Jurkat, Clone E6-1 (cell line): ENCODE measurements at regions not wholly inside any gene's neighbourhood (a gene's known extent, or its start where the extent isn't known, plus 50 kb on each side); places are given as distances from the start of the nearest gene placed in this dataset.
"Not testable (repeated sequence)": the region's sequence is repeated elsewhere in the genome, so short reads cannot be mapped to it uniquely, and the experiment has no call there.

Experiments used
- DNase-seq: peaks from one replicate; pipeline ENCODE4 v3.0.0-alpha.2; 2011; ENCODE audit warnings: low read depth, low spot score
- H3K4me3 ChIP-seq: 2 replicates; pipeline ENCODE4 v1.5.1; 2011; ENCODE audit warnings: mild to moderate bottlenecking, low read length, control low read depth, moderate library complexity

DNA sequence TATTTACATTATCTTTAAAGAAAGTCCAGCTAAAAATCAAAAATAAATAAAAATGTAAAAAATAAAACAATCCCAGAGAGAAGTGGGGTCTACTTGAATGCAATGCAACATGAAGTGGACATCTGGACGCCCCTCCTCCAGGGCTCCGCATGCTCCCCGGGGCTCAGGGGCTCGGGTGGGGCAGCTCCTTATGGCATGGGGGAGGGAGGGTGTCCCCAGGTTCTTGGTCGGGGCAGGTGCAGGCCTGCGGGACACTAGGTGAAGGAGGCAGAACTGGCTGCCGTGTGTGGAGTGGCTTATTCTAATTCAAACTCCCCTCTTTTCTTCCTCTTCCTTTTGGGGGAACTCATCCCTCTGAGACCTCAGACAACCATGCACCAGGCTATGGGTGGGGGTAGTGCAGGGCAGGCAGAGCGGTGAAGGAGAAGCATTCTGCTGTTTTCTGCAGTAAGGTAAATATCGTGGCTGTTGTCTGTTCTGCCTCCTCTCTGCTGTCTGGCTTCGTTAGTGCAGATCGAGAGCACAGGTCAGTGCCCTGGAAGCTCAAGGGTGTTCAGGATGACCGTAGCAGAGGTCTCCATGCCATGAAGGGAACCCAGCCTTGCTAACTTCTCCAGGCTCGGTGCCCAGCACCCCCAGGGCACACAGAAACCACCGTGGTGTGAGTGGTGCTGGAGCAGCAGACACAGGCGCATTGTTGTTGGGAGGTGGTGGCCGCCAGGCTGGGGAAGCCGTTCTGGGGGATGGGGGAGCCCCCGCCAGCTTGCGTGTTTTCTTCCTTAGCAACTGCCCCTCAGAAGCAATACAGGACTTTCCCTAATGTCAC lies 82.6 kb downstream of the TTLL2 start:
- no peak for DNase-seq
- H3K4me3 ChIP-seq, result no peak overlapping the region

DNA sequence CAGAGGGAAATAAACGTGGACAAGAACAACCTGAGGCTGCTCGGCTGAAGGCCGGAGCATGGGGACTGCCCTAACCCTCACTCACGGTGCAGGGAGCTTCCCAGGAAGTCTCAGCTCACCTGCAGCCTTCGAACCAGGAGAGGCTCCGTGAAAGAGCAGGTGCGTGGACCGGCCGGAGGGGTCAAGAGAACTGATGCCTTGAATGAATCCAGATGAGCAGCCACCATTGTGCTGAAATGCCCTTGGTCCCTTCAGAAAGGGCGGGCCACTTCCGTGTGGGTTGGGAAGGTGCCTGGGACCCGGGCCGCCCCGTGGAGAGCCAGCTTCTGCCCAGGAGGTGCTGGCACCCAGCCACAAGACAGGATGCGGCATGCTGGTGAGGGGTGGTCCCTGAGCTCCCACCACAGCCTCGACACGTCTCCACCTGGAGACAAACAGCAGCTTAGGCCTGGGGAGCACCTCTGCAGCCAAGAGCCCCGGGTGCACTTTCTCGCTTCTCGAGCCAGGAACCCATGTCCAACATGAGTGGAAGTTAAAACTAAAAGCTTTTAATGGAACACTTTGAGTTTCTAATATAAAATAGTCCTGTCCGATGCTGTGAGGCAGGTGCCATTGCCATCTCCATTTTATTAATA lies 83.5 kb downstream of the TTLL2 start:
- DNase-seq, result no peak

DNA sequence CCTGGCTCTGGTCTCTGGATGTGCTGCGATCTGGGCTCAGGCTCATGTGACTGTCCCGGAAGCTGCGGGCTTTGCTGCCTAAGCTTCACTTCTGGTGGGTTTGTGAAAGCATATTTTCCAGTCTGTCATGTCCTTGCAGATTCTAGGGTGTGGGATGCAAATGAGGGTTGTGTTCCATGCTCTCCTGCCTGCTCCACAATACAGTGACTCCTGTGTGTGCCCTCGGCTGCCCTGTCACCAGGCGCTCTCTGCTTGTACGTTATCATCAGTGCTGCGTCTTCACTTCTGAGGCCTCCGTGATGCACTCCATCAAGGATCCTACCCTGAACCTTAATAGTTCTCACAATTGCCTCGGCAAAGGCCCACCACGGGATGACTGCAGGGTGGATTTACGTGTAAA lies 84.2 kb downstream of the TTLL2 start:
- no peak for DNase-seq

More for the DNA sequence above, 83.5 kb downstream of the TTLL2 start:
- H3K4me3 ChIP-seq, result no peak overlapping the region

DNA sequence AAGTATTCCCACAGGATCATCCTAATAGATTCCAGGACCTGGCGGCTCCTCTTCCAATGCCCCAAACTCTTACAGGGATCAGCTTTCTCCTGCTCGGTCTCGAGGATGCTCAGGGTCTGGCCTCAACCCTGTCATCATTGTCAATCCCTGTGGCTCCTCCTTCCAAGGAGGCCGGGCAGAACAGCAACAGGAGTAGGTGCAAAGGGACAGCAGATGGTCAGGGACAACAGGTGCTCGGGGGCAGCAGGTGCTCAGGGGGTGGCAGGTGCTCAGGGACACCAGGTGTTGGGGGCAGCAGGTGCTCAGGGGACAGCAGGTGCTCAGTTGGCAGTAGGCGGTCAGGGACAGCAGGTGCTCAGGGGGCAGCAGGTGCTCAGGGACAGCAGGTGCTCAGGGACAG lies 84.8 kb downstream of the TTLL2 start:
- DNase-seq, result no peak
- no peak overlapping the region for H3K4me3 ChIP-seq

More for the DNA sequence above, 84.2 kb downstream of the TTLL2 start:
- no peak overlapping the region for H3K4me3 ChIP-seq

DNA sequence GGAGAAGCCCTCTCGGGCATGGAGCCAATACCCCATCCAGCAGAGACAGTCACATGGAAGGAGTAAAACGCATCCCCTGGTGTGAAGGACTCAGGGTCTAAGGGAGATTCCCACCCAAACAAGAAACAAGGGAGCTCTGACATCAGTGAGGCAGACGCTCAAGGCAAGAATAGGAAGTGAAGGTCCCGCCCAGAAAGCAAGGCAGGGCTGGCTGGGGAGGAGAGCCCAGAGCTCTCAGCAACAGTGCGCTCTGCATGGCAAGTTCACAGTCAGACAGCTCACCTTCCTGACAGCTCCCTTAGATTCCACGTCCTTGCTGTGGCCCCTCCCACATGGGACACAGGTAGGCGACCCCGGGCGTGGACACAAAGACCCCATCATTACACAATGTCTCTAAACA lies 85.6 kb downstream of the TTLL2 start:
- no peak overlapping the region for H3K4me3 ChIP-seq
- DNase-seq, result no peak

DNA sequence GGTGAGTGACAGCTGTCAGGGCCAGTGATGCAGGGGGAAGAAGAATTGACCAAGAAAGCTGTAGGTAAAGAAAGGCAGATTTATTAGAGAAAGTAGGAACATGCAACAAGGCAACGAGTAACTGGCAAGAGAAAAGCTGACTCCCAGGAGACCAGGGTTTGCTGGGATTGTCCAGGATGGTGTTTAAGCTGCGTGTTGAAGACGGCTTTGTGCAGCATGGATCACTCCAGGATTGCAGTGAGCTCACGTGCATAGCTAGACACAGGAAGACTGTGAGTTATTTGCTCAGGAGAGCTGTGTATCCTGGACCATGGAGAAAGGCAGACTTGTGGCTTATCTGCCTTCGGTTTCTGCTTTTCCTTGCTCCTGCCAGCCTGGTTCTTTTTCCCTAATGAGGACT lies 87.6 kb downstream of the TTLL2 start:
- no peak for DNase-seq
- H3K4me3 ChIP-seq, result no peak overlapping the region

DNA sequence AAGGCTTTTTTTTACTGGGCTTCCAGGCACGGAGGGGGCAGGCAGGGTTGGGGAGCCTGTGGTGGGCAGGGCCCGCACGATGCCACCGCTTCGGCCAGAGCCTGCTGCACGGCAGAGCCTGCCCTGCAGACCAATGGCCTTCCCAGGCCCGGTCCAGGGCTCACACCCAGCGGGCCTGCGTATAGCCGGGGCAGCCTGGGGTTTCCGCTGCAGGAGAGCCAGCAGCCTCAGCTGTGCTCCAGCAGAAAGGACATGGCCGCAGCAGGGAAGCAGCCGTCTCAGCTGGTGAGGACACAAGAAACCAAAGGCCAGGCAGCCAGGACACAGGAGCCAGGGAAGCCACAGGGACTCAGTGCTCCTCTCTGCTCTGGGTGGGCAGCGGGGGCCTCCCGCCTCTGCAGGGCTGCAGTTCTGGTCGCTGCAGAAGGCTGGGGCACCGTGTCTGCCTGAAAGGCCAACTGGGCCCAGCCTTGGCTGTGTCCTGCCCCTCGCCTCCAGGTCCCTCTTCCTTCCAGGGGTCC lies 90.6 kb downstream of the TTLL2 start:
- no peak overlapping the region for H3K4me3 ChIP-seq
- DNase-seq, result no peak

DNA sequence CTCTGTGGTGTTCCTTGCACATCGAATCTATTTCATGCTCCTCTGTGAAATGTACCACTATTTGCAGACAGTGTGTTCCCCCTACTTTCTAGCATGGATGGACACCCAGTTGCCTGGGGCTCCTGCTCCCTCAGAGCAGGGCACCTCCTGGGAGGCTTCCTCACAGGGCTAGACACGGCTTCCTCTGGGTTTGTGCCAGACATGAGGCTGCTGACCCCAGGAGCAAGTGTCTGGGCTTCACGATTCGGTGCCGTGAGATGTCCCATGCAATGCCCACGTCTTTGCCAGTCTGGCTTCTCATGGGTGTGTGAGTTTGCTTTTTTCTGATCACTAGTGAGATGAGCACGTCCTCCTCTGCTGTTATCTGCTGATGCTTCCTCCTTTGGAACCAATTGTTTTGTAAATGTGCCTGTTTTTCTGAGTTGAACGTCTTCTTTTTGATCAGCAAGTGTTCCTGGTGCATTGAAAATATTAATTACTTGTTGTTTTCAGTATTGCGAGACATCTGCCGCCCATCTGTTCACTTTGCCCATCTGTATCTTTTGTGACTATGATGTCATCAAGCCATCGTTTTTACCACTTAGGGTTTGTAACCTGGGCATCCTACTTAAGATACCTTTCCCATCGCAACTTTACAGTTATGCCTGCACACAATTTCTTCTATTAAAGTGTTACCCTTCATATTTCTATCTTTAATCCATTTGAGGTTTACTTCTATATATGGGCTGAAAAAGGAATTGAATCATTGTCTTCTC lies 92.0 kb downstream of the TTLL2 start:
- H3K4me3 ChIP-seq, result no peak overlapping the region
- DNase-seq, result no peak

DNA sequence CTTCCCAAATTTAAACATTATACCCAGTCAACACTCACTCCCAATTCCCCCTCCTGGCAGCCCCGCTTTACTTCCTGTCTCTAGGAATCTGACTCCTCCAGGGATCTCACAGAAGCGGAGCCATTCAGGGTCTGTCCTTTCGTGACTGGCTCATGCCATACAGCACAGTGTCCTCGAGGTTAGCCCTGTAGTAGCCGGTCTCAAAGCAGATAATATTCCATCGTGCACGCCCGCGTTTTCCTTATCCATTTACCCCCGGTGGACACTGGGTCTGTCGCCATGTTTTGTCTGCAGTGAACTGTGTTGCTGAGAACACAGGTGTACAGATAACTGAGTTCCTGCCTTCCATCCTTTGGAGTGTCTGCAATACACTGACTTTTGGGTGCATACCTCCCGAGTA lies 95.3 kb downstream of the TTLL2 start:
- H3K4me3 ChIP-seq, result no peak overlapping the region
- no peak for DNase-seq

DNA sequence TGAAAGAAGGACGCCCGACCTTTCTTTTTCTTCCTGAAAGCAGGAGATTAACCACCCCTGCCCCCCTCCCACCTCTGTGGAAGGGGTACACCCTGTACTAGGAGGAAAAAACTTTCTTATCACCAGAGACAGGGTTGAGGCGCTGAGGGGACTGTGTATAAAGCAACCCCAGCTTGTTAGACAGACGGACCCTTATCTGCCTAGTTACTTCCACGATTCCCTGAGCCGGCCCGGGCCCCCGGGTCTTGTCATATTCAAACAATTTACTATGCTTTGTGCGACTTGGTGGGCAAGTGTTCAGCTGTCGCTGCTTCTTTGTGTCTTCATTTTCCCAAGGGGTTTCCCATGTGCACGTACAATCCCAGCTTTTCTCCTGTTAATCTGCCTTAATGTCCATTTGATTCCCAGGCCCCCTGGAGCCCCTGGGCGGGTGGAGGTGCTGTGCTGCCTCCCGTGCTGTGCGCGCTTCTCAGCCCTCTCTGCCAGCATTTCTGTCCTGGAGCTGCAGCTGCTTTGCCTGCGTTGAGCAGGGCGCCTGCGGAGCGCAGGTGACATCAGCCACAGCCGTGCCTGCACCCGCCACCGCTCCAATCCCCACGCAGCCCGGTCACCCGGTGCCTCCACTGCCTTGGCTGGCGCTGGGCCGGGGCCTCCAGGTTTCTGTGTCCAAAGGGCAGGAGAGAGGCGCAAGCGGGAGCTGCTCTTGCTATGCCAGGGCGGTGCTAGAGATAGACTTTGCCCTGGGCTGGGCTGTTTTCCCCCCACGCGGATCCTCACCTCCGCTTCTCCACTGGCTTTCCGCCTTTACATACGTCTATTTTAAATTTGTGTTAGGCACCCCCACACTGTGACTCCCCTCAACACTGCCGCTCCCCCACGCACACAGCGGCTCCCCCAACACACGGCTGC lies 96.2 kb downstream of the TTLL2 start:
- DNase-seq, result no peak

DNA sequence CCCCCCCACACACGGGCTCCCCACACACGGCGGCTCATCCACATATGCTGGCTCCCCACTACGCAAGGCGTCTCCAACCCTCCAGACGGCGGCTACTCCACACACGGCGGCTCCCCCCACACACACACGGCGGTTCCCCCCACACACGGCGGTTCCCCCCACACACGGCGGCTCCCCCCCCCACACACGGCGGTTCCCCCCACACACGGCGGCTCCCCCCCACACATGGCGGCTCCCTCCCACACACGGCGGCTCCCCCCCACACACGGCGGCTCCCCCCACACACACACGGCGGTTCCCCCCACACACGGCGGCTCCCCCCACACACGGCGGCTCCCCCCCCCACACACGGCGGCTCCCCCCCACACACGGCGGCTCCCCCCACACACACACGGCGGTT lies 97.1 kb downstream of the TTLL2 start:
- DNase-seq, H3K4me3 ChIP-seq: not testable (repeated sequence)

More for the DNA sequence above, 96.2 kb downstream of the TTLL2 start:
- H3K4me3 ChIP-seq, result no peak overlapping the region

DNA sequence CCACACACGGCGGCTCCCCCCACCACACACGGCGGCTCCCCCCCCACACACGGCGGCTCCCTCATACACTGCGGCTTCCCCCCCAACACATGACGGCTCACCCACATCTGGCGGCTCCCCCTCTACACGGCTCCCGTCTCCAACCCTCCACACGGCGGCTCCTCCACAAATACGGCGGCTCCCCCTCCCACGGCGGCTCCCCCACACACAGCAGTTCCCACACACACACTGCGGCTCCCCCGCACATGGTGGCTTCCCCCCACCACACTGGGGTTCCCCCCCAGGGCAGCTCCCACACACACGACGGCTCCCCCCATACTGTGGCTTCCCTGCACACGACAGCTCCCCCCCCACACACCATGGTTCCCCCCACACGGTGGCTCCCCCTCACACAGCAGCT lies 98.0 kb downstream of the TTLL2 start:
- no peak overlapping the region for H3K4me3 ChIP-seq

DNA sequence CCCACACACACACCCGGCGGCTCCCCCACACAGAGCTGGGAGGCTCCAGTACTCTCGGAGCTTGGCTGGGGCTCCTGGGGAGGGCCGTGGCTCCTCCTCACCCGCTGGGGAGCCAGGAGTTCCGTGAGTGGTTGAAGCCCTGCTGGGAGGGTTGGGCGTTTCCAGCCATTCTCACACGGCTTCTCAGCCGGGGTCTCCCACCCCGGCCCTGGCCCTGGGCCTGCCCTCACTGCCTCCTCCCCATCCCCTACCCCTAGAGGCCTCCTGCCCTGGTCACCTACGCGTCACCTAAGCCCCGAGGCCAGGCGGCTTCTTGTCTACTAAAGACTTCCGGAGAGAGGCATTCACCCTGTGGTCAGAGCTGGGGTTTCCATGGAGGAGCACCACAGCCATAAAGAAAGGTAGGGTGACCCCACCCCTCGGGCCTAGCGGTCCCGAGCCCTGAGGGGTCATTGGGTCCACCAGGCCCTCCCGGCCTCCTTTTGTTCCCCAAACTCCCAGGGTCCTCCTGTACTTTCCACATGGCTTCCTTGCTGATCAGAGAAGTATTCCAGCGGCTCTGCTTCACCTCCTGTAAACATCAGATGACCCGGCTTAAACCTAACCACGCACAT lies 99.3 kb downstream of the TTLL2 start:
- no peak for DNase-seq
- no peak overlapping the region for H3K4me3 ChIP-seq

More for the DNA sequence above, 98.0 kb downstream of the TTLL2 start:
- DNase-seq, result no peak

DNA sequence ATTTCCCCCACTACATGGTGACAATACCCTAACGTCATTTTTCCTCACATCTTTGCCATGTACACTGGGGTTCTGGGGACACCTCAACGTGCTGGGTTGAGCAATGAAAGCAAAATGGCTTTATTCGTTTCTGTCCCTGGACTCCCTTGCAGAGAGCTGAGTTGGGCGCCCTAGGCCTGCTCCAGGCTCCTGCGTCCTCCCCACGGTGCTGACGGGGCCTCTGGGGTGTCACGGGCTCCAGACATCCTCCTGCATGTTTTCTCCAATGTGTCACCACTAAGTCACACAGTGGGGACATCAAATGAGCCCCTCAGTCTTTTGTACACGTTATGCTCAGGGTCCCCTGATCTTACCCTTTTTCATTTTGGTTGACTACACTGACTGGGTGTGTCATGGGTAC lies 99.8 kb downstream of the TTLL2 start:
- DNase-seq, result no peak
- no peak overlapping the region for H3K4me3 ChIP-seq

DNA sequence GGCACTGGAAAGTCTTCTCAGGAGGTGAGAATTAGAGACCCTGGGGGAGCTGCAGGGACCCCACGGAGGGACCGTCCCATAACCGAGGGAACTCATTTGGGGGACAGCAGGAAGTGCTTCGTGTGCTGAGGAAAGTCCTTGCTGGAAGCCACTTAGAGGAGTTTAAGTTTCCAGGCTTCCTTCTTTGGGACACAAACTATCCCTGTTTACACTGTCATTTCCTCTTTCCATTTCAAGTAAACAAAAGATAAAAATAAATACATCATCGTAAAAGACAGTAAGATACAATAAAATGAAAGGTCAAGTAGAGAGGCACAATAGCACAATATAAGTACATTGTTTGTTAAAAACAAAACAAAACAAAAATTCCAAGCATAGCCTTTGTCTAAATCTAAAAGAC lies 101.2 kb downstream of the TTLL2 start:
- H3K4me3 ChIP-seq, result no peak overlapping the region
- DNase-seq, result no peak

DNA sequence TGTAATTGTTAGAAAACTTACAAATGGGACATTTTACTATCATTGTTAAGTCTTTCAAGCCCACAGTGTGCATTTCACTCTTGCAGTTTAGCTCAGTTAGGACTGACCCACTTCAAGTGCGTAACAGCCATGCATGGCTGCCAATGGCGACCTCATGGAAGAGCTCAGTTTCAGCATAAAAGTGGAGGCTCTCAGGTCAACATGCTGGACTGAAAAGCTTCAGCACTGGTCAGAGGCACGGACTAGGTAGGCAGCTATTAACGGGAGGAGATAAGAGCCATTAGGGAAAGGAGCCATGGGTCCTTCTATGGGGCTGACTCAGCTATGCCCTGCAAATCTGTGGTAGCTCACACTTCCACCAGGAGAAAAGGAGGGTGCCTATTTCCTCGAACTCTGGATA lies 101.8 kb downstream of the TTLL2 start:
- no peak overlapping the region for H3K4me3 ChIP-seq
- no peak for DNase-seq

DNA sequence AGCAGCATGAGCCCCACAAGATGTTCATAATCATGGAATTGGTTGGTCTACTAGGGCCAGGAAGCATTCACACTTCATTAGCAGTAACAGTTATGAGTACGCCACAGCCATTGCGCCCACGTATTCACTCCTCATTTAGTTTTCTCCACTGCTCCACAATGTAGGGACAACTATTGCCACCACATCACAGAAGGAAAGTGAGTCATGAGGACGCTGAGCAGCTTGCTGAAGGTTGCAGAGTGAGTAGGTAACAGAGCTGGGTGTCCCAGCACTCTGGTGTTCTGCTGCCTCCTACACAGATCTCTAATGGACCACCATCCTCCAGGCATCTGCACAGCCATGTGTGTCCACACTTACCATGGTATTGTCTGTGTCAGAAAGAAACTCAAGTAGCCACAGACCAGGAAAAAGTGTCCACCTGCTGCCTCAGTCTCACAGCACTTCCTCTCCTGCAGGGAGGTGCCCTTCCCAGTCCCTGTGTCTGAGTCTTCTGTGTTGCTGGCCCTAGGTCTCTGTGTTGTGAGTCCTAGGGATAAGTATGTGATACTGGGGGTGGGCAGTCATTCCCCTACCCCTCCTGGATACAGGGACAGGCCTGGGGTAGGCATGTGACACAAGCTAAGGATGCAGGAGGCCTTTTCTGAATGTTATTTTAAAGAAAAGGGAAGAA lies 103.9 kb downstream of the TTLL2 start:
- DNase-seq, result no peak
- no peak overlapping the region for H3K4me3 ChIP-seq

DNA sequence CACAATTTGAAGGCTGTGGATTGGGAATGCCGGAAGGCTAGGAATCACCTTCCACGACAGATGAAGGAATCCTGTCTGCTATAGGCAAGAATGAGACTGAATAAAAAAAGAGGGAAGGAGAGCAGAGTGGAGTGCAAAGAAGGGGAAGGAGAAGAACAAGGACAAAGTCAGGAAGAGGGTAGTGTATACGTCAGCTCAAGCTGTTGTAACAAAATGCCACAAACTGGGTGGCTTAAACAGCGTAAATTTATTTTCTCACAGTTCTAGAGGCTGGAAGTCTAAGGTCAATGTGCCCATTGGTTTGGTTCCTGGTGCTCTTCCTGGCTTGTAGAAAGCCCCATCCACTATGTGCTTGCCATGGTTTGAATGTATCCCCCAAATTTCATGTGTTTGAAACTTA lies 104.5 kb downstream of the TTLL2 start:
- DNase-seq, result no peak
- no peak overlapping the region for H3K4me3 ChIP-seq
